C4-2B (cell line): ENCODE measurements at regions not wholly inside any gene's neighbourhood (a gene's known extent, or its start where the extent isn't known, plus 50 kb on each side); places are given as distances from the start of the nearest gene placed in this dataset.

ENCODE experiments used
- CTCF ChIP-seq: fragments of 450-650 bp; conservative IDR thresholded peaks from 2 replicates; pipeline ENCODE4 v1.5.1; 2017; ENCODE audit warnings: mild to moderate bottlenecking
- ZFX ChIP-seq: fragments of 450-650 bp; IDR thresholded peaks from 2 replicates; pipeline ENCODE4 v1.6.1; 2017

- TF ChIP-seq CTCF (no peak), ZFX (no peak)
Measured at GRCh38 chr2:104164721-104165252, 689.1 kb upstream of the POU3F3 start.
